GM12892 (cell line): ENCODE measurements at regions not wholly inside any gene's neighbourhood (a gene's known extent, or its start where the extent isn't known, plus 50 kb on each side); places are given as distances from the start of the nearest gene placed in this dataset.

Experiments
- POLR2A ChIP-seq: IDR thresholded peaks from 2 replicates; pipeline ENCODE4 v1.6.1; 2011; ENCODE audit warnings: low read depth, low read length, control low read depth
- POLR2AphosphoS5 ChIP-seq: IDR thresholded peaks from 2 replicates; pipeline ENCODE4 v1.6.1; 2011; ENCODE audit warnings: low read depth, low read length, control low read depth
- TAF1 ChIP-seq: IDR thresholded peaks from 2 replicates; pipeline ENCODE4 v1.6.1; 2011; ENCODE audit warnings: low read depth, mild to moderate bottlenecking, control low read depth, low read length, borderline replicate concordance

DNA sequence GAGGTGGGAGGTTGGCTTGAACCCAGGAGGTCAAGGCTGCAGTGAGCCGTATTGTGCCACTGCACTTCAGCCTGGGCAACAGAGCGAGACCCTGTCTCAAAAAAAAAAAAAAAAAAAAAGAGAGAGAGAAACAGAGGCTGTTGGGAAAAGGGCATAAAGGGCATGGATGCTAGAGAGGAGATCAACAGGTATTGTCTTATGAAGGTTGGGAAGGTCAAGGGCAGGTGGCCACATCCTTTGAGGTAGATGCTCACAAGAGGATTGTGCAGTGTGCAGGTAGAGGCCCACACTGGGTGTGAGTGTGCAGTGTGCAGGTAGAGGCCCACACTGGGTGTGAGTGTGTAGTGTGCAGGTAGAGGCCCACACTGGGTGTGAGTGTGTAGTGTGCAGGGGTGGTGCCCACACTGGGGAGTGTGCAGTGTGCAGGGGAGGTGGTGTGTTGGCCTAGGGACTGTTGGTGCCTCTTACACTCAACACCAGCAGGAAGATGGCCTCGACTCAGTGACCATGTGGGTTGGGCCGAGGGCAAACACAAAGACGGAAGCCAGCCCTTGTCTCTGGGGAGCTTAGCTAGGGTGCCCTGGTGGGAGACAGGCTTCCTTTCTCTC is 404.9 kb upstream of the TNRC6C start:
- TF ChIP-seq POLR2AphosphoS5 (no peak), POLR2A (no peak), TAF1 (no peak)
